Inferior parietal cortex (tissue), 1 donor: ENCODE measurements at regions not wholly inside any gene's neighbourhood (a gene's known extent, or its start where the extent isn't known, plus 50 kb on each side); places are given as distances from the start of the nearest gene placed in this dataset.
"Not testable (repeated sequence)": the region's sequence is repeated elsewhere in the genome, so short reads cannot be mapped to it uniquely, and the experiment has no call there.

ENCODE experiments used
- DNase-seq: peaks from one replicate; pipeline ENCODE4 v3.0.0-alpha.2; 2016; ENCODE audit errors: extremely low spot score

GRCh38 chr15:70231484-70231883 lies 133.8 kb upstream of the TLE3 start:
- no peak for DNase-seq

GRCh38 chr15:70227918-70228317 lies 130.2 kb upstream of the TLE3 start:
- not testable (repeated sequence) for DNase-seq

DNA sequence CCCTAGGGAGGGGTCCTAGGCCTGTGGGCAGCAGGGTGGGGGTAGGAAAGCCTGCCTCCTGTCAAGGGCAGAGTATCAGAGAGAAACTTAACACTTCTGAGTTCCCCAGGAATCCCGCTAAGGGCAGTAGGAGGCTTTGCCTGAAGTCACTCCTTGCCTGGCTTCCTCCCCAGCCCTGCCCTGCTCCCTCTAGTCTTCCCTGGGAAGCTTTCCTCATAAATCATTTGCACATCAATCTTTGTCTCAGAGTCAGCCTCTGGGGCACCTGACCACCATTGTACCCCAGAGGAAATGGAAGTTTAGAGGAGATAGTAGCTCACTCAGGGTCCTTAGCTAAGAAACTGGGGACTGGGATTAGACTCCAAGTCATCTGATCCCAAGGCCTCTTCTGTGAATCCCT lies 129.4 kb upstream of the TLE3 start:
- no peak for DNase-seq

- DNase-seq = no peak
Measured at GRCh38 chr15:70226337-70226980, 128.7 kb upstream of the TLE3 start.

DNA sequence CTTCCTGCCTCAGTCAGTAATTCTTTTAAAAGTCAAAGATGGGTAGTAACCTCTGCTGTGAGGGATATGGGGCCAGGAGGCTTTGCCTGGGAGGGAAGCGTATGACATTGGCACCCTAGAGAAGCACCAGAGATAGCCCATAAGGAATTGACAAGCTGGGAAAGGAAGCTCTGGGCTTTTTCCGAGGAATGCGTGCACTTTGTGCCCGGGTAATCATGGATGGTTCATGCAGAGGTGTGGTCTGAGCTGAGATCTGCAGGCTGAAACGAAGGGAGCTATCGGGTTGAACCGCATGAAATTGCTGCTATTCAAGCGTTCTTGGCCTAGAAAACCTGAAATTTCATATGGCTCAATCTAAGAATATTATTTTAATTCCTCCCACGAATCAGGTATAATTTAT lies 127.7 kb upstream of the TLE3 start:
- no peak for DNase-seq

- DNase-seq = no peak
Measured at GRCh38 chr15:70222606-70223005, 124.9 kb upstream of the TLE3 start.

GRCh38 chr15:70220490-70221096 lies 122.9 kb upstream of the TLE3 start:
- DNase-seq = no peak

DNA sequence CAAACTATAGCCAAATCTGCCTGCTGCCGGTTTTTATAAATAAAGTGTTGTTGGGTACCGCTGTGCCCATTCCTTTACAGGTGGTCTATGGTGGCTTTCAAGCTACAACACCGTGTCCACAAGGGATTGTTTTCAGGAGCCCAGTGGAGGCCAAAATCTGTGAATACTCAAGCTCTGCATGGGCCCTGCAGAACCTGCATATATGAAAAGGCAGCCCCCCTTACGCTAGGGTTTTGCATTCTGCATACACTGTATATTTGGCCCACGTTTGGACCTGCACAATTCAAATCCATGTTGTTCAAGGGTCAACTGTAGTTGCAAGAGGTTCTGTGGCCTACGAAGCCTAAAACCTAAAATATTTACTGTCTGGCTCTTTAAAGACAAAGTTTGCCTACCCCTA lies 122.2 kb upstream of the TLE3 start:
- no peak for DNase-seq

DNA sequence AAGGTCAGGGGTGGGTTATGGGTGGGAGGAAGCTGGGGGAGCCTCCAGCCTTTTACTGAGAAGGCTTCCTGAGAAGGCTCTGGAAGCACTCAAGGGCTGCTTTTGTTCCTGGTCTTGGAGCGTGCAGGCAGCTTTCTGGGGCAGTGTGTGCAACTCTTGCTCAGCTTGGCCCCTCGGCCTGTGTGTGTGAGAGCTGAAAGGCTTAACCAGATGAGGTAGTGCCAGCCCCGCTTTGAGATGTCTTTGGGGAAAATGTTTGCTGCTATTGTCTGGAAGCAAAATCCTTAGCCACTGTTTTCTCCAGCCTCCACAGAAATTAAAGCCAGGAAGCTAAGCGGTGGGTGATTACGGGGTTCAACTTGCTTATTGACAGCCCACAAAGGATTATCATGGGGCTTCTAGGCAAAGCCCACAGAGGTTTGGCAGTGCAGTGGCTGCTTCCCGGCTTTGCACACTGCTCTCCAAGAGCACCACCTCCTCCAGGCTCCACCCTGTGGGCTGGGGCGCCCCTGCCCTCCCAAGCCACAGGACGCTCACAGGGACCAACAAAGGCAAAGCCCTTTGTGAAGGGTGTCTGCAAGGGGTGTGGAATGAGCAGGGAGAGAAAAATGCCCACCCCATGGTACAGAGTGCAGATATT lies 121.7 kb upstream of the TLE3 start:
- DNase-seq = no peak

- DNase-seq = no peak
Measured at GRCh38 chr15:70217226-70218160, 119.8 kb upstream of the TLE3 start.

- DNase-seq = no peak
Measured at GRCh38 chr15:70215951-70216350, 118.2 kb upstream of the TLE3 start.

DNA sequence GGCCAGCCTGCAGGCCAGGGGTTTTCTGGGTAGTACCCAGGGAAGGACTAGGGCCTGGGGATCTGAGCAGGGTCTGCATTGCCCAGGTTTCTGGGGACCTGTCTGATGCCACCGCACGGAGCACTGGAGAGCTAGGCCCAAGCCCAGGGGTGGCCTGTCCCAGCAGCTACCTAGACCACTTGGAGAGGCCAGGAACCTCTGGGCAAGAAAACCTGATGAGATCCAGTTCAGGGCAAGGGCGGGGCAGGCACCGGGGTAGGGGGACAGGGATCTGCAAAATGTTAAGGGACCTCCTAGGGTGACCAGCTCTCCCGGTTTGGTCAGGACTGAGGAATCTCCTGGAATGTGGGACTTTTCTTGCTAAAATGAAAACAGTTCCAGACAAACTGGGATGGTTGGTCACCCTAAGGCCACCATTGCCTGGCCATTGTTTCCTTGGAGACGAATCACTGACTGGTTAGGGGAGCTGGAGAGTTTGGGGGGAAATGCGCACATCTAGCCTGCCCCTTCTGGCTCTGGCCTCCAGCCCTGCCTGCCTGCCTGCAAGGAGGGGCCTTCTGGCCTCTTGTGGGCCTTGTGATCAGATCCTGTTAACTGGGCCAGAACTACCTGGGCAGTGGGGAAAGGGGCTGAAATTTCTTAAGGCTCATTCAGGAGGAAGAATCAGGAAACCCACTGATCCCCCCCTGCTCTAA lies 117.4 kb upstream of the TLE3 start:
- DNase-seq = no peak

DNA sequence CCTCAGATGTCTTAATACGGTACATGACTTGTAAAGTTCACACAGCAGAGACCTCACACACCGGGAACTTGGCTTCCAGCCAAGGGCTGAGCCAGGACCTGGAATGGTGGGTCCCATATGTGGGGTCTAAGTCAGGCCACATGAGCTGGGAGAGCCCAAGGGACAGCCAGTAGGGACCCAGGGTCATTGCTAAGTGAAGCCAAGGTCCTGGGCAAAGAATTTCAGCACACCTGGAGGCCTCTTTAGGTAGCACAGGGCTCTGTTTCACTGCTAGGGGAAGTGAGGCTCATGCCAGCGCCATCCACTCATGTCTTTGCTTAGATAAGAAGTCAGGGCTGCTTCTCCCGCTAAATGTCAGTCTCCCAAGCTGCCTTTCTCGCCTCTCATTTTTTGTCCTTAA lies 116.6 kb upstream of the TLE3 start:
- DNase-seq = no peak

GRCh38 chr15:70213794-70214193 lies 116.1 kb upstream of the TLE3 start:
- no peak for DNase-seq

DNA sequence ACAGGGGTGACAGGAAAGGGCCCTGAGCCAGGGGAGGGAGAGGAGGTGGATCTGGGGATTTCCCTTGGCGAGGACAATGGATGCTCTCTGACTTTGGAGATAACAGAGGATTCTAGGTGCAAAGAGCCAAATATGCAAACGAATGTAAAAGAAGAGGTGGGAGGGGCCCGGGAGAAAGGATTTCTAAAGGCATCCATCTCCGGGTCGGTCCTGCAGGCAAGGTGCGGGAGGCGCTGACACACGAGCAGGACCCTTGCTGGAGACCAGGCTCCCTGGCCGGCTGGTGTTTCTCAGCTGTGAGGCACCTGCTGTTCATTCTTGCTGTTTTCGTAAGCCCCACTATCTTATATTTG lies 115.2 kb upstream of the TLE3 start:
- DNase-seq = no peak

- no peak for DNase-seq
Measured at GRCh38 chr15:70212286-70212962, 114.7 kb upstream of the TLE3 start.

- no peak for DNase-seq
Measured at GRCh38 chr15:70210528-70210927, 112.8 kb upstream of the TLE3 start.

GRCh38 chr15:70210076-70210475 lies 112.4 kb upstream of the TLE3 start:
- DNase-seq = no peak

GRCh38 chr15:70209499-70209898 lies 111.8 kb upstream of the TLE3 start:
- no peak for DNase-seq

DNA sequence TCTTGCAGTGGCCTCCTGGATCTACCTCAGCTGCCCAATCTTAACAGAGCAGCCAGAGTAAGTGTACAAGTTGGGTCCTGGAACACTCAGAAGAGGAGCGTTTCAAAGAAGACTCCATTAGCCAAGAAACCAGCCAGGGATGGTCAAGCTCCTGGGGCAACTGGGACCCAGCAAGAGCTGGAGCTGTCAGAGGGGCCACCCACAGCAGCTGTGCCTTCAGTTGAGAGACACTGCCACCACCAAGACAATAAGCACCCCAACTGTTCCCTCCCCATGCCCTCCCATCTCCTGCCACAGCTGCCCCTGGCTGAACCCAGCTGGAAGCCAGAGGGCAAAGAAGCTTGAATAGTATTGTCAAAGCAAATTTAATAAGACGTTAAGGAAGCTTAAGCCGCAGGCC lies 110.6 kb upstream of the TLE3 start:
- DNase-seq = no peak

GRCh38 chr15:70206668-70207067 lies 109.0 kb upstream of the TLE3 start:
- no peak for DNase-seq
